Vagina (tissue), 2 donors: ENCODE measurements at regions not wholly inside any gene's neighbourhood (a gene's known extent, or its start where the extent isn't known, plus 50 kb on each side); places are given as distances from the start of the nearest gene placed in this dataset.
"Not testable (repeated sequence)": the region's sequence is repeated elsewhere in the genome, so short reads cannot be mapped to it uniquely, and the experiment has no call there.

Experiments
- CTCF ChIP-seq, 3 experiments: fragments of 450-650 bp in 2 of 3; fragments of 200-600 bp in 1 of 3; sonication (generic) in 1 of 3; IDR thresholded peaks; one replicate each; pipeline ENCODE4 v1.5.1; 2017 to 2019; ENCODE audit warnings: antibody characterized with exemption in 3 of 3, mild to moderate bottlenecking in 2 of 3, moderate library complexity in 2 of 3
- POLR2A ChIP-seq, 2 donors: fragments of 450-650 bp; IDR thresholded peaks; one replicate each; pipeline ENCODE4 v1.6.1; 2017; ENCODE audit warnings: antibody characterized with exemption in 2 of 2, mild to moderate bottlenecking in 2 of 2, moderate library complexity in 2 of 2

- not testable (repeated sequence) for TF ChIP-seq CTCF, POLR2A (IDR thresholded peaks at IDR 0.05)
Measured at GRCh38 chr6:131473303-131473702, 99.7 kb upstream of the ARG1 start.
